GM12878 (cell line): ENCODE measurements at regions not wholly inside any gene's neighbourhood (a gene's known extent, or its start where the extent isn't known, plus 50 kb on each side); places are given as distances from the start of the nearest gene placed in this dataset.

ENCODE experiments used
- ATAC-seq: fragments of 200-7000 bp; cut with Tn5 transposase; 3 replicates; pipeline ENCODE4 v1.9.1; 2020; ENCODE audit warnings: mild to moderate bottlenecking, moderate library complexity
- BruUV-seq: library from RNA; stranded (reverse); fragments of 400-500 nt; replicated peaks from 2 replicates; lab custom pipeline; 2021; lab: Mats Ljungman, UMichigan
- CTCF ChIA-PET: fragments of 300-600 bp; sonication (Branson Sonifier 250); formaldehyde crosslinking; extraction: SDS; loops from one replicate; lab custom pipeline; 2021; ENCODE audit warnings: inconsistent platforms; lab: Yijun Ruan, JAX
- POLR2A ChIA-PET: fragments of 350-600 bp; formaldehyde crosslinking; extraction: SDS; loops from one replicate; lab custom pipeline; 2021; ENCODE audit warnings: inconsistent platforms; lab: Charles Lee
- RAD21 ChIA-PET: fragments of 300-600 bp; sonication (Branson Sonifier 250); formaldehyde crosslinking; loops from one replicate; lab custom pipeline; 2023; ENCODE audit warnings: antibody characterized with exemption; ENCODE audit not compliant: unreplicated experiment; lab: Charles Lee
- SMC1A ChIA-PET: fragments of 300-600 bp; sonication (Branson Sonifier 250); formaldehyde crosslinking; loops from one replicate; lab custom pipeline; 2023; ENCODE audit not compliant: unreplicated experiment, uncharacterized antibody; lab: Charles Lee
- DNase-seq: peaks from one replicate; pipeline ENCODE4 v3.0.0-alpha.2; 2011; ENCODE audit warnings: low read depth, low spot score
- FAIRE-seq: peaks from 3 replicates; lab custom pipeline; 2011; peaks lifted over from hg19 to GRCh38; lab: Jason Lieb, UNC
- H2AFZ ChIP-seq: 2 replicates; pipeline ENCODE4 v1.6.0; 2011; ENCODE audit warnings: low read depth, low read length, control low read depth; ENCODE audit not compliant: control insufficient read depth
- H3K27ac ChIP-seq: 2 replicates; pipeline ENCODE4 v1.5.1; 2011; ENCODE audit warnings: control low read depth; ENCODE audit not compliant: control insufficient read depth, insufficient read depth
- H3K27me3 ChIP-seq, 2 experiments: replicated peaks in 1 of 2; 2 replicates each; pipeline versions ENCODE4 v1.6.0 to v1.6.1; 2011; ENCODE audit warnings: low read length in 1 of 2; ENCODE audit not compliant: control insufficient read depth in 2 of 2, insufficient read depth in 2 of 2
- H3K36me3 ChIP-seq, 2 experiments: 2 replicates each; pipeline ENCODE4 v1.5.1; 2011; ENCODE audit warnings: low read length in 1 of 2; ENCODE audit not compliant: control insufficient read depth in 2 of 2, insufficient read depth in 2 of 2
- H3K4me1 ChIP-seq: 2 replicates; pipeline ENCODE4 v1.6.1; 2011; ENCODE audit warnings: mild to moderate bottlenecking, low read length, moderate library complexity, mixed read lengths; ENCODE audit not compliant: control insufficient read depth, insufficient read depth
- H3K4me2 ChIP-seq: 2 replicates; pipeline ENCODE4 v1.6.0; 2011; ENCODE audit warnings: control low read depth; ENCODE audit not compliant: control insufficient read depth, insufficient read depth
- H3K4me3 ChIP-seq: fragments of 200-600 bp; sonication (generic); 2 replicates; pipeline ENCODE4 v1.5.1; 2016
- H3K79me2 ChIP-seq: 2 replicates; pipeline ENCODE4 v1.6.0; 2011; ENCODE audit warnings: low read length; ENCODE audit not compliant: control insufficient read depth, insufficient read depth
- H3K9ac ChIP-seq: 2 replicates; pipeline ENCODE4 v1.8.0; 2011; ENCODE audit warnings: low read length, control low read depth, mixed read lengths; ENCODE audit not compliant: control insufficient read depth, insufficient read depth
- H3K9me3 ChIP-seq: replicated peaks from 3 replicates; pipeline ENCODE4 v1.5.1; 2011; ENCODE audit warnings: mild to moderate bottlenecking, low read length; ENCODE audit not compliant: control insufficient read depth, insufficient read depth
- H4K20me1 ChIP-seq: 2 replicates; pipeline ENCODE4 v1.6.0; 2011; ENCODE audit not compliant: control insufficient read depth, insufficient read depth
- BHLHE40 ChIP-seq, 2 experiments: fragments of 450-650 bp in 1 of 2; IDR thresholded peaks; 2 replicates each; pipeline ENCODE4 v1.6.1; 2011 to 2017; ENCODE audit warnings: low read depth in 2 of 2, borderline replicate concordance in 1 of 2, improper control_type of control experiment in 1 of 2, low read length in 1 of 2, mild to moderate bottlenecking in 1 of 2
- BMI1 ChIP-seq: fragments of 450-650 bp; IDR thresholded peaks from 2 replicates; pipeline ENCODE4 v1.6.1; 2016; ENCODE audit warnings: mild to moderate bottlenecking, moderate library complexity, borderline replicate concordance
- CHD1 ChIP-seq: IDR thresholded peaks from 2 replicates; pipeline ENCODE4 v1.6.1; 2012; ENCODE audit warnings: low read depth, low read length, improper control_type of control experiment
- CREM ChIP-seq: IDR thresholded peaks from 2 replicates; pipeline ENCODE4 v1.6.1; 2014; ENCODE audit warnings: antibody characterized with exemption, low read depth
- HCFC1 ChIP-seq: fragments of 150-350 bp; IDR thresholded peaks from 2 replicates; pipeline ENCODE4 v1.6.1; 2014; ENCODE audit warnings: low read length
- IKZF2 ChIP-seq, 2 experiments: fragments of 450-650 bp; IDR thresholded peaks; 2 replicates each; pipeline ENCODE4 v1.6.1; 2017; ENCODE audit warnings: mild to moderate bottlenecking in 2 of 2, moderate library complexity in 2 of 2
- LARP7 ChIP-seq: fragments of 450-650 bp; IDR thresholded peaks from 2 replicates; pipeline ENCODE4 v1.6.1; 2017; ENCODE audit warnings: mild to moderate bottlenecking
- PAX5 ChIP-seq: IDR thresholded peaks from 2 replicates; pipeline ENCODE4 v1.6.1; 2011; ENCODE audit warnings: low read depth, low read length, borderline replicate concordance
- RAD51 ChIP-seq: fragments of 450-650 bp; IDR thresholded peaks from 2 replicates; pipeline ENCODE4 v1.6.1; 2016; ENCODE audit warnings: moderate library complexity, mild to moderate bottlenecking, inconsistent platforms
- SPI1 ChIP-seq: IDR thresholded peaks from 2 replicates; pipeline ENCODE4 v1.6.1; 2011; ENCODE audit warnings: low read depth, mild to moderate bottlenecking, low read length, moderate library complexity, borderline replicate concordance; ENCODE audit not compliant: insufficient read depth
- STAT1 ChIP-seq: fragments of 450-650 bp; conservative IDR thresholded peaks from 2 replicates; pipeline ENCODE4 v1.6.1; 2014; ENCODE audit warnings: antibody characterized with exemption, mild to moderate bottlenecking
- TARDBP ChIP-seq: IDR thresholded peaks from 2 replicates; pipeline ENCODE4 v1.6.1; 2016; ENCODE audit warnings: borderline replicate concordance
- ZZZ3 ChIP-seq: IDR thresholded peaks from 2 replicates; pipeline ENCODE4 v1.6.1; 2011; ENCODE audit warnings: low read depth; ENCODE audit not compliant: control insufficient read depth, insufficient read length
- in situ Hi-C: fragments of 300-500 bp; cut with MboI; formaldehyde crosslinking; loops from 9 replicates; pipeline ENCODE4 v1.14.3; 2018; ENCODE audit warnings: mixed read lengths
- intact Hi-C: fragments of 100-400 bp; cut with micrococcal nuclease; formaldehyde crosslinking; loops from one replicate; pipeline ENCODE4 v1.14.2; 2022; ENCODE audit not compliant: unreplicated experiment
- TF ChIP-seq, protein P1 (sequence below): fragments of 450-650 bp; IDR thresholded peaks from 2 replicates; pipeline ENCODE4 v1.6.1; 2017; ENCODE audit warnings: mild to moderate bottlenecking
- TF ChIP-seq, protein P2 (sequence below): fragments of 450-650 bp; IDR thresholded peaks from 2 replicates; pipeline ENCODE4 v1.6.1; 2017; ENCODE audit warnings: low read depth, mild to moderate bottlenecking, moderate library complexity

DNA sequence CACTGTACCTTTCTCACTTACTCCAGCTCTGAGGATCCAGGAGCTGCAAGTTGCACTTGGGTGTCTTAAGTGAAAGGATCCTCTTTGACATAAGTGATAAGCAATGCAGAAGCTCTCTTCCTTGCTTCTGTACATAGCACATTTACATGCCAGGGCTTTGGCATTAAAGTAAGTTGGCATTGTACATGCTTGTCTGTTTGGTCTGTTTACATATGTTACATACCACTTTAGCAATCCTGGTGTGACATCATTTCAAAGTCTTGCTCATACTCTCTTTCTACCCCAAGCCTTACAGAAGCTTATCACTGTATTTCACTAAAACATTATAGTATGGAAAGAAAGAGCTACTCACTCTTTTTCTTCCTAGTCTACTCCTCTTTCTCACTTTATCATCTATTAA, 2548.3 kb downstream of the ARAP2 start:
- POLR2A ChIA-PET = no interaction called here
- intact Hi-C loops = no loop called here
- Histone ChIP-seq H2AFZ (no peak overlapping the region), H3K27me3 (no peaks in the 10 kb centered on the region), H3K4me2 (no peak overlapping the region), H4K20me1 (no peaks in the 10 kb centered on the region), H3K4me1 (no peaks in the 10 kb centered on the region), H3K9ac (no peak overlapping the region), H3K79me2 (no peaks in the 10 kb centered on the region), H3K4me3 (no peak overlapping the region), H3K36me3 (no peaks in the 10 kb centered on the region), H3K27ac (no peak overlapping the region), H3K9me3 (no peaks in the 10 kb centered on the region)
- TF ChIP-seq TARDBP = no peak
- TF ChIP-seq BHLHE40 (IDR thresholded peaks at IDR 0.05; ENCODE audit: borderline replicate concordance in 1 of 2, low read depth in 2 of 2, low read length in 1 of 2) = no peak
- no peak for TF ChIP-seq CHD1
- TF ChIP-seq CREM = no peak
- TF ChIP-seq RAD51 = no peak
- no peak for TF ChIP-seq LARP7
- TF ChIP-seq IKZF2 (IDR thresholded peaks at IDR 0.05) = no peak
- TF ChIP-seq, protein P1, sequence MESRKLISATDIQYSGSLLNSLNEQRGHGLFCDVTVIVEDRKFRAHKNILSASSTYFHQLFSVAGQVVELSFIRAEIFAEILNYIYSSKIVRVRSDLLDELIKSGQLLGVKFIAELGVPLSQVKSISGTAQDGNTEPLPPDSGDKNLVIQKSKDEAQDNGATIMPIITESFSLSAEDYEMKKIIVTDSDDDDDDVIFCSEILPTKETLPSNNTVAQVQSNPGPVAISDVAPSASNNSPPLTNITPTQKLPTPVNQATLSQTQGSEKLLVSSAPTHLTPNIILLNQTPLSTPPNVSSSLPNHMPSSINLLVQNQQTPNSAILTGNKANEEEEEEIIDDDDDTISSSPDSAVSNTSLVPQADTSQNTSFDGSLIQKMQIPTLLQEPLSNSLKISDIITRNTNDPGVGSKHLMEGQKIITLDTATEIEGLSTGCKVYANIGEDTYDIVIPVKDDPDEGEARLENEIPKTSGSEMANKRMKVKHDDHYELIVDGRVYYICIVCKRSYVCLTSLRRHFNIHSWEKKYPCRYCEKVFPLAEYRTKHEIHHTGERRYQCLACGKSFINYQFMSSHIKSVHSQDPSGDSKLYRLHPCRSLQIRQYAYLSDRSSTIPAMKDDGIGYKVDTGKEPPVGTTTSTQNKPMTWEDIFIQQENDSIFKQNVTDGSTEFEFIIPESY = no peak
- no peak for TF ChIP-seq HCFC1
- no peak for TF ChIP-seq BMI1
- TF ChIP-seq, protein P2, sequence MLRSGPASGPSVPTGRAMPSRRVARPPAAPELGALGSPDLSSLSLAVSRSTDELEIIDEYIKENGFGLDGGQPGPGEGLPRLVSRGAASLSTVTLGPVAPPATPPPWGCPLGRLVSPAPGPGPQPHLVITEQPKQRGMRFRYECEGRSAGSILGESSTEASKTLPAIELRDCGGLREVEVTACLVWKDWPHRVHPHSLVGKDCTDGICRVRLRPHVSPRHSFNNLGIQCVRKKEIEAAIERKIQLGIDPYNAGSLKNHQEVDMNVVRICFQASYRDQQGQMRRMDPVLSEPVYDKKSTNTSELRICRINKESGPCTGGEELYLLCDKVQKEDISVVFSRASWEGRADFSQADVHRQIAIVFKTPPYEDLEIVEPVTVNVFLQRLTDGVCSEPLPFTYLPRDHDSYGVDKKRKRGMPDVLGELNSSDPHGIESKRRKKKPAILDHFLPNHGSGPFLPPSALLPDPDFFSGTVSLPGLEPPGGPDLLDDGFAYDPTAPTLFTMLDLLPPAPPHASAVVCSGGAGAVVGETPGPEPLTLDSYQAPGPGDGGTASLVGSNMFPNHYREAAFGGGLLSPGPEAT = no peak
- TF ChIP-seq ZZZ3 = no peak
- TF ChIP-seq PAX5 = no peak
- no peak for TF ChIP-seq STAT1
- TF ChIP-seq SPI1 = no peak
- DNase-seq (no peak), FAIRE-seq (no peak), ATAC-seq (no peak)
- RAD21 ChIA-PET = no interaction called here
- in situ Hi-C loops = no loop called here
- SMC1A ChIA-PET = interaction anchor here (0.9 kb wide), 2 partner anchors 15 to 46 kb away, joined by 3 to 4 read pairs; no protein-coding TSS in a partner anchor
- CTCF ChIA-PET = interaction anchor here (1.0 kb wide), 1 partner anchor 42 kb away, joined by 3 read pairs; no protein-coding TSS in a partner anchor
- no TSS peak for BruUV-seq
